Progenitor cell of endocrine pancreas (in vitro differentiated cells): ENCODE measurements at regions not wholly inside any gene's neighbourhood (a gene's known extent, or its start where the extent isn't known, plus 50 kb on each side); places are given as distances from the start of the nearest gene placed in this dataset.

Source experiments
- DNase-seq: peaks from one replicate; pipeline ENCODE4 v3.0.0; 2021; ENCODE audit warnings: low spot score; ENCODE audit not compliant: unreplicated experiment
- H3K27ac Mint-ChIP-seq: 2 replicates; pipeline ENCODE4 v1.8.0; 2021; ENCODE audit warnings: mild to moderate bottlenecking, moderate library complexity, mixed read lengths
- H3K27me3 Mint-ChIP-seq: 2 replicates; pipeline ENCODE4 v1.8.0; 2021; ENCODE audit warnings: mixed read lengths
- H3K36me3 Mint-ChIP-seq: 2 replicates; pipeline ENCODE4 v1.8.0; 2022; ENCODE audit warnings: mixed read lengths; ENCODE audit not compliant: insufficient read depth
- H3K4me1 Mint-ChIP-seq: 2 replicates; pipeline ENCODE4 v1.8.0; 2021; ENCODE audit warnings: low read depth, mixed read lengths
- H3K4me3 Mint-ChIP-seq: 2 replicates; pipeline ENCODE4 v1.8.0; 2021; ENCODE audit warnings: low read depth, mild to moderate bottlenecking, moderate library complexity, mixed read lengths
- H3K9me3 Mint-ChIP-seq: 2 replicates; pipeline ENCODE4 v1.8.0; 2021; ENCODE audit warnings: low read depth, mixed read lengths
- CTCF ChIP-seq: fragments of 200-600 bp; sonication (generic); IDR thresholded peaks from one replicate; pipeline ENCODE4 v1.5.0; 2021; ENCODE audit warnings: antibody characterized with exemption, mild to moderate bottlenecking; ENCODE audit not compliant: unreplicated experiment

GRCh38 chr1:70892140-70892539 lies 155.5 kb downstream of the PTGER3 start:
- H3K4me3 Mint-ChIP-seq, result no peak overlapping the region
- no peaks in the 10 kb centered on the region for H3K27me3 Mint-ChIP-seq
- H3K9me3 Mint-ChIP-seq, result no peaks in the 10 kb centered on the region
- no peak for DNase-seq
- H3K4me1 Mint-ChIP-seq, result peaks cover 8% of the 10 kb centered on the region
- no peak for TF ChIP-seq CTCF
- H3K36me3 Mint-ChIP-seq, result no peaks in the 10 kb centered on the region
- H3K27ac Mint-ChIP-seq, result no peak overlapping the region

DNA sequence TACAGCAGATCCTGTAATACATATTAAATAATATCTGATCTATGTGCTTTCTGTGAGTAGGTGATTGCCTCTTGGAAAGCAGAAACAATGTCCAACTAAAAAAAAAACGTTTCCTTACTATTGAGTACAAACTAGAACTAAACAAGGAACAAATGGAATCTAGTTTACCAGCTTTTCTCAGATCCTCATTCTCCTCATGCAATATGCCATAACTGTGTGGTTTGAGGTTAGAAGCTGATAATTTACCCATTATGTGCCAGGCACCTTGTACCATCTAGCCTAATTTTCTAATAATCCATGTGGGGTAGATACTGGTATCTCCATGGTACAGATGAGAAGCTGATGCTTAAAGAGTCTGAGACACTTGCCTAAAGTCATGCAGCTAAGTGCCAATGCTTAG lies 154.7 kb downstream of the PTGER3 start:
- Mint-ChIP-seq H3K9me3 (no peaks in the 10 kb centered on the region), H3K4me1 (peaks cover 8% of the 10 kb centered on the region), H3K4me3 (no peak overlapping the region), H3K27ac (no peak overlapping the region), H3K27me3 (no peaks in the 10 kb centered on the region), H3K36me3 (no peaks in the 10 kb centered on the region)
- DNase-seq, result no peak
- TF ChIP-seq CTCF, result no peak

GRCh38 chr1:70893381-70893780 lies 154.2 kb downstream of the PTGER3 start:
- Mint-ChIP-seq H3K27ac (no peak overlapping the region), H3K4me3 (no peak overlapping the region), H3K27me3 (peaks cover 3% of the 10 kb centered on the region), H3K36me3 (no peaks in the 10 kb centered on the region), H3K9me3 (no peaks in the 10 kb centered on the region), H3K4me1 (peaks cover 8% of the 10 kb centered on the region)
- TF ChIP-seq CTCF, result no peak
- DNase-seq, result no peak

DNA sequence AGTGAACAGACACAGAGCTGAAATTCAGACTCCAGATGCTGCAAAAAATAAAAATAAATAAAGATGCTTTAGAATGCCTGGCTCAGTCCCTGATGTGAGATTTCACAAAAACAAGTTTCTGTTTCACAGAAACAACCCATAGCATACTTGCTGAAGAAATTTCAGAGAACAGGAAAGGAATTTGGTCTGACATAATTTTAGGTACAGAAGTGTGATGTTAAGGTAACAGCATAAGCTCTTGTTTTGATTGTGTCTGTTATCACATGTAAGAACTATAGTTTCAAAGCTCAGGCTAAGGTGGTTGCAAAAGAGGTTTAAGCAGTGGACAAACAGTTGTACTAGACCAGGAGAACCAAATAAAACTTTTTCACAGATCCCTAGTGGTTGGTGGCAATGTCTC lies 152.1 kb downstream of the PTGER3 start:
- Mint-ChIP-seq H3K9me3 (no peaks in the 10 kb centered on the region), H3K36me3 (no peaks in the 10 kb centered on the region), H3K27ac (no peak overlapping the region), H3K4me1 (peaks cover 7% of the 10 kb centered on the region), H3K27me3 (peaks cover 3% of the 10 kb centered on the region), H3K4me3 (no peak overlapping the region)
- DNase-seq, result no peak
- TF ChIP-seq CTCF, result no peak

- DNase-seq, result no peak
- Mint-ChIP-seq H3K36me3 (no peaks in the 10 kb centered on the region), H3K4me1 (peaks cover 2% of the 10 kb centered on the region), H3K4me3 (no peak overlapping the region), H3K27me3 (peaks cover 3% of the 10 kb centered on the region), H3K9me3 (no peaks in the 10 kb centered on the region), H3K27ac (no peak overlapping the region)
- TF ChIP-seq CTCF, result no peak
These were observed 151.4 kb downstream of the PTGER3 start for GRCh38 chr1:70896224-70896623.
